ENCODE measurements at regions not wholly inside any gene's neighbourhood (a gene's known extent, or its start where the extent isn't known, plus 50 kb on each side); places are given as distances from the start of the nearest gene placed in this dataset.

- no peak for DNase-seq (ENCODE audit: low spot score)
- no peak overlapping the region for H3K4me3 ChIP-seq
- no peak overlapping the region for H3K27ac ChIP-seq
- no peak for TF ChIP-seq CTCF (IDR thresholded peaks at IDR 0.05)
Measured at GRCh38 chr21:7957713-7958064, 2563.7 kb upstream of the TPTE start.

Data from coronary artery (tissue), 2 donors.